ENCODE measurements at regions not wholly inside any gene's neighbourhood (a gene's known extent, or its start where the extent isn't known, plus 50 kb on each side); places are given as distances from the start of the nearest gene placed in this dataset.
"Not testable (repeated sequence)": the region's sequence is repeated elsewhere in the genome, so short reads cannot be mapped to it uniquely, and the experiment has no call there.

GRCh38 chr10:45056806-45057205 lies 56.1 kb downstream of the ZNF22 start:
- not testable (repeated sequence) for H3K4me3 ChIP-seq (ENCODE audit: low read depth, low read length); DNase-seq (ENCODE audit: low read depth)

- H3K4me3 ChIP-seq (ENCODE audit: low read depth, low read length): no peak overlapping the region
- no peak for DNase-seq (ENCODE audit: low read depth)
- no peak for TF ChIP-seq CTCF (IDR thresholded peaks at IDR 0.05; ENCODE audit: insufficient read depth, low read length)
These were observed 57.9 kb downstream of the ZNF22 start for GRCh38 chr10:45058580-45058979.

GRCh38 chr10:45058992-45059561 lies 58.4 kb downstream of the ZNF22 start:
- no peak overlapping the region for H3K4me3 ChIP-seq (ENCODE audit: low read depth, low read length)
- no peak for DNase-seq (ENCODE audit: low read depth)
- TF ChIP-seq CTCF (IDR thresholded peaks at IDR 0.05; ENCODE audit: insufficient read depth, low read length): no peak

GRCh38 chr10:45059632-45060031 lies 58.9 kb downstream of the ZNF22 start:
- no peak overlapping the region for H3K4me3 ChIP-seq (ENCODE audit: low read depth, low read length)
- no peak for DNase-seq (ENCODE audit: low read depth)
- TF ChIP-seq CTCF (IDR thresholded peaks at IDR 0.05; ENCODE audit: insufficient read depth, low read length): no peak

GRCh38 chr10:45061982-45062381 lies 61.3 kb downstream of the ZNF22 start:
- no peak for TF ChIP-seq CTCF (IDR thresholded peaks at IDR 0.05; ENCODE audit: insufficient read depth, low read length)
- no peak overlapping the region for H3K4me3 ChIP-seq (ENCODE audit: low read depth, low read length)
- DNase-seq (ENCODE audit: low read depth): no peak

- no peak for DNase-seq (ENCODE audit: low read depth)
- no peak overlapping the region for H3K4me3 ChIP-seq (ENCODE audit: low read depth, low read length)
- TF ChIP-seq CTCF (IDR thresholded peaks at IDR 0.05; ENCODE audit: insufficient read depth, low read length): no peak
These were observed 63.0 kb downstream of the ZNF22 start for GRCh38 chr10:45063591-45064231.

GRCh38 chr10:45064998-45065397 lies 64.3 kb downstream of the ZNF22 start:
- no peak for TF ChIP-seq CTCF (IDR thresholded peaks at IDR 0.05; ENCODE audit: insufficient read depth, low read length)
- no peak for DNase-seq (ENCODE audit: low read depth)
- H3K4me3 ChIP-seq (ENCODE audit: low read depth, low read length): no peak overlapping the region
